Stimulated activated CD8-positive, alpha-beta memory T cell treated with anti-CD3 and anti-CD28 coated beads, Interleukin-15, amount 100 ng/mL, for 24 hours (primary cell): ENCODE measurements at regions not wholly inside any gene's neighbourhood (a gene's known extent, or its start where the extent isn't known, plus 50 kb on each side); places are given as distances from the start of the nearest gene placed in this dataset.

ENCODE experiments used
- DNase-seq: peaks from one replicate; pipeline ENCODE4 v3.0.0-alpha.2; 2020; ENCODE audit warnings: low read depth

DNA sequence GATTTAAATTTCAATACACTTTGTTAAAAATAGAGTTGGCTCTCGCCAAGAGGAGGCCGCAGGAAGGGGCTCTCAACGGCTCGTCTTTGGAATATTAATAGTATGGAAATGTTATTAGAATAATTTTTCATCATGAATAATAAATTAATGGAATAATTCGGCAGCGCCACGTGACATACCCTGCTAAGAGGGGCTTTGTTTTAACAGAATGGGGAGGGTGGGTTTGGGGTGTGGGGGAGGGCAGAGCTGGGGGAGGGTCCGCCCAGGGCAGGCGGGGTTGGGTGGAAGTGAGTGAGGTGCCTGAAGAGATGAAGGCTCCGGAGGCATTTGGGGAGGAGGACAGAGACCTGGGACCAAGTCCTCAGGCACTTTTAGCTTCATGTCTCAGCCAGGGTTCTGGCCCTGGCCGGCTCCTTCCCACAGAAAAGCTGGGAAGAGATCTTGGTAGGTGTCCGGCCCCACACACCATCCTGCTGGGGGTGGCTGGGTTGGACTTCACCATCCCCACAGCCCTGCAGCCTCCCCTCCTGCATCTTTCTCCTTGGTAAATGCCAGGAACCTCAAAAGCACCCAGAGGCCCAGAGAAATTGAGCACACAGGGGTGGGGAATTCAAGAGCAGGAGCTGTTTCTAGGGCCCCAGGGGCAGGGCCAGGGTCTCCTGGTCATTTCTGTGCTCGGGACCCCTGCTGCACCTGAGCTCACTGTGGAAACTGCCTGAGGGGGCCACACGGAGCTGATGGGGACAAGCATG is 93.6 kb upstream of the BHLHE23 start:
- DNase-seq, result no peak

- no peak for DNase-seq
Observed at GRCh38 chr20:63099456-63100173, 92.9 kb upstream of the BHLHE23 start.

DNA sequence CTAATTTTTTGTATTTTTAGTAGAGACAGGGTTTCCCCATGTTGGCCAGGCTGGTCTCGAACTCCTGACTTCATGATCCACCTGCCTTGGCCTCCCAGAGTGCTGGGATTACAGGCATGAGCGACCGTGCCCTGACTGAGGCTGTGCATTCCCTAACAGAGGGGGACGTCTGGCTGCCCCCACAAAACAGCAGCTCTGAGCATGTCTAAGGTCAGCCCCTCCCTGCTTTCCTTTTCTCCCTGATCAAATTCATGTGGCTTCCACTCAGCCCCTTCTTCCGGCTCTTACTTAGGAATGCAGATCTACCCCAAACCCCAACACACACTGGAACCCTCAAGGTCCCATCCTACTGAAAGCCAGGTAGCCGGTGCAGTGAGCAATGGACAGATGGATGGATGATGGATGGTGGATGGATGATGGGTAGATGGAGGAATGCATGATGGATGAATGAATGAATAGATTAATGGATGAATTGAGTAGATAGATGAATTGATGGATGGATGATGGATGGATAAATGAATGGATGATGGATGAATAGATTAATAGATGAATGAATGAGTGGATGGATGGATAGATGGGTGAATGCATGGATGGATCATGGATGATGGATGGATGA is 91.5 kb upstream of the BHLHE23 start:
- no peak for DNase-seq

DNA sequence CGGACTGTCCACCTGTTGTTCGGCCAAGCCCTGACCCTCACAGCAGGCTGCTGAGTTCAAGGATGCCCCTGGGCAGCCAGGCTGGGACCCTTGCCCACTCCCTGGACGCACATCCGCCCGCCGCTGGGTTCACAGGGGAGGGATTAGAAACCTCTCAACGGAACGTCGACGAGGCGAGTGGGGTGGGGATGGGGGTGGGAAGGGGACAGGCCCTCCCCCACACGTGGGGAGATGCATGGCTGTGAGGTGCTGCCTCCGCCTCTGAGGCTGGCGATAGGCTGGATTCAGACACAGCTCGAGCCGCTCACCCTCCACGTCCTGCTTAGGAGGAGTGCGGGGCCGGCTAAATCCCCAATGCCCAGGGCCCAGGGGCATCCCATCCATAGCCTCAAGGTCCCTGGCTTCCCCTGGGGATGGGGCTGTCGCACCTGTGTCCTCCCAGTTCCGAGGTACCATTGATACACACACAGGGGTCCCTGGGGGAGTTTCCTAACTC is 90.6 kb upstream of the BHLHE23 start:
- DNase-seq, result no peak

DNA sequence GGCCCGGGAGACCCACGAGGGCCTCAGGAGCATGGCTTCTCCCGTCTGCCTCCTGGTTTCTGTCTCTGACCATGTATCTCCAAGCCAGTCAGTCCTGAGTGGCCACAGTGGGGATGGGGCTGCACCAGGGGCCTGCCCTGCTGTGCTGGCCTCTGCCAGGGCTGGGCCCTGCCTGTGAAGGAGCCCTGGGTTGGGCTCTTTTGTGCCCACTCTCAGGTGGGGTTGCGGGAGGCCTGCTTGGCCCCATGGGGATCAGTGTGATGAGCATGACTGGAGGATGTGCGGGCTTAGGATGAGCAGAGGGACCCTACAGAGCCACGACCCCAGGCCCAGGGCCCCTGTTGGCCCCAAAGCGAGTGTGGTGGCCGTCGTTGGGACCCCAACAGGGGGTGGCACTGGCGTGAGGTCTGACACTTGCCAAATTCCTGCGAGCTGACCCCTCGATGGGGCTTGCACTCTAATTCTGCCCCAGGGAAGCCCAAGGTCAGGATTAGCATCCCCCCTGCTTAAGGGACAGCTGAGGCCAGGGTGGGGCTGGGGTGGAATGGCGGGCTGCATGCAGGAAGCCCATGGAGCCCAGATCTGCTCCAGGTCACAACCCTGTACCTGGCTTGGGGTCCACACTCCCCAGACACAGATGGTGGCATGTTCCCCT is 90.0 kb upstream of the BHLHE23 start:
- DNase-seq, result no peak

DNA sequence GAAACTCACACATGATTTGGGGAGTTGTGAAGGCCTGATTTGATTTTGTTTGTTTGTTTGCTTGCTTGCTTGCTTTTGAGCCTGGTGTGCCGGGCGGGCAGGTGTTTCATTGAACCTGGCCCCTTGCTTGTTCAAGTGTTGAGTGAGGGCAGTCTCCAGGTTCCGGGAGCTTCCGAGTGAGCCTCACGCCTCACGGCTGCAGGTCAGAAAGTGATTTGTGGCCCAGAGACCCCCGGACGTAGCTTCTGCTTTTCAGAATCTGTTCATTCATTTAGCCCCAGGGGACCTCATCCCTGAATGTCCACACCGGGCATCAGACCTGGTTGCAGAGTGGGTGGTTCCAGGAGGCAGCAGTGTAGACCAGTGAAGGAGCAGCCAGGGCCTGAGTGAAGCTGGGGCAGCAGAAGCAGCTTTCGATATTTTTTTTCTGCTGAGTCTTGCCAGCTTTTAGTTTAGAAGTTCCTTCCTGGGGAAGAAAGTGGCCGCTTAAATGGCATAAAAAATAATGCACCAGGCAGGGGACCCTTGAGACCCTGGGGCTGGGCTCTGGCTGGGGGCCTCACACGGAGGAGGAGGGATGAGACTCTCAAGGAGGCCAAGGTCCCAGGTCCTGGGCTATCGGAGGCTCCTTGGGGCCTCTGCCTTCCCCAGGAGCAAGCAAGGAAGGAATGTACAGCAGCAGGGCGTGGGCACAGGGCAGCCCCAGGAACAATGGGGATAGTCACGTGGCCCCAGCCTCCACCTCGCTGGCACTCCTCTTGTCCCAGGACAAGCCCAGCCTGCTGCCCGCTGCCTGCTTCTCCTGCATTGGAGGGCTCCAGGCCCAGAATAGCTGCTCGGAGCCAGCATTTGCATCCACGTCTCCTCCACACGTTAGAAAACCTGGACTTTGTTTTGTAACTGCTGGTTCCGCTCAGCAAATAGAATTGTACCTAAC is 89.2 kb upstream of the BHLHE23 start:
- no peak for DNase-seq

GRCh38 chr20:63094767-63095499 is 88.2 kb upstream of the BHLHE23 start:
- DNase-seq, result no peak

DNA sequence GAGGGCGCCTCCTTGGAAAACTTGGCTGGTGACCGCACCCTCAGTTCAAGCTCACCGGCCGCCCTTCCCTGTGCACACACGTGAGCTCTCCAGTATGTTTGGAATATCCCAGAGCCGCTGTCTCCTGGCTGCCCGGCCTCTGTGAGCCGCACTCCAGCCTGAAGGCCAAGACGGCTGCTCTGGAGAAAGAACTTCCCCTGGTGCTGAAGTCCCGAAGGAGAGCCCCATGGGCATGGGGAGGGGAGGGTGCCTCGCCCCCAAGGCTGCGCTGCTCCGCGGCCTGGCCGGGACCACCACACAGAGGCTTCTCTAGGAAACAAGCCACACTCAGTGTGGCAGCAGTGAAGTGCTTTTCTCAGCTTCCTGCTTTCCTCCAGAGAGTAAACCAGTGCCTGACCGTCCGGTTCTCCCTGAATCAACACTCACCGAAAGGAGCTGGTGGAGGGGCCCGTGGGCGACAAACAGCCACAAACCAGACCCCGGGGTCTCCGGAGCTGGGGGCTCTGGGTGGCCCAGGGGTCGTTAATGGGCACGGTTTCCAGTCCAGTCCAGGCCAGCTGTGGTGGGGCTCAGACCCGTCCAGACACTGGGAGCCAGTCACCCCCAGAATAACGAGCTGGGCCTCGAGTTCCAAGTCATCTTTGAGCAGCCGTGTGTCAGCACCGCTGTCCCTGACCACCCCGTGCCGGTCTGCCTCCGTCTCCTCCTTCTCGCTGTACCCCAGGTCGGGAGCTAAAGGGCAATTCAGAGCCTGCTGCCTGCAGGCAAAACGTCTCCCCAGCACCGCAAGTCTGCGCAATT is 87.4 kb upstream of the BHLHE23 start:
- no peak for DNase-seq

DNA sequence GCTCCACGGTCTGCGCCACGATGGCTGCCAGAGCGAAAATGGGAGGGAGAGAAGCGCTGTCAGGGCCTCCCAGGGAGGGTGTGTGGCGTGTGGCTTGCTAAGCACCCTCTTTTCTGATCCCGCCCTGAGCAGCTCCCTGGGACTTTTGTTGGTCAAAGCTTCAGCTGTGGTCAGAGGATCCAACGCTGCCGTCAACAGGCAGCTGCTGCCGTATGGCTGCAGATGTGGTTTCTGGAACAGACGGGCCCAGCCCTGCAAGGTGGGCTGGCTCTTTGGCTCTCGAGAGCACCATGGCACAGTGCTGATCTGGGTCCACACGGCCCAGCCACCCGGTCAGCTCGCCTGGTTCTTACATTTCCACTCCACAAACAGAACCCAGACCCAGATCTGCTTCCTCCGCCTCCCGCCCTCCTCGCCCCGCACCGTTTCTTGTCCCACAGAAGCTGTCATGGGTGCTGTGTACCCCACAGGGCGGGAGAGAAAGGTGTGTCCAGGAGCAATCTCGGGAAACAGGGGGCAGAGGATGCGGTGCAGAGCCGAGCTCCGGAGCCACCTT is 86.0 kb upstream of the BHLHE23 start:
- DNase-seq, result no peak

DNA sequence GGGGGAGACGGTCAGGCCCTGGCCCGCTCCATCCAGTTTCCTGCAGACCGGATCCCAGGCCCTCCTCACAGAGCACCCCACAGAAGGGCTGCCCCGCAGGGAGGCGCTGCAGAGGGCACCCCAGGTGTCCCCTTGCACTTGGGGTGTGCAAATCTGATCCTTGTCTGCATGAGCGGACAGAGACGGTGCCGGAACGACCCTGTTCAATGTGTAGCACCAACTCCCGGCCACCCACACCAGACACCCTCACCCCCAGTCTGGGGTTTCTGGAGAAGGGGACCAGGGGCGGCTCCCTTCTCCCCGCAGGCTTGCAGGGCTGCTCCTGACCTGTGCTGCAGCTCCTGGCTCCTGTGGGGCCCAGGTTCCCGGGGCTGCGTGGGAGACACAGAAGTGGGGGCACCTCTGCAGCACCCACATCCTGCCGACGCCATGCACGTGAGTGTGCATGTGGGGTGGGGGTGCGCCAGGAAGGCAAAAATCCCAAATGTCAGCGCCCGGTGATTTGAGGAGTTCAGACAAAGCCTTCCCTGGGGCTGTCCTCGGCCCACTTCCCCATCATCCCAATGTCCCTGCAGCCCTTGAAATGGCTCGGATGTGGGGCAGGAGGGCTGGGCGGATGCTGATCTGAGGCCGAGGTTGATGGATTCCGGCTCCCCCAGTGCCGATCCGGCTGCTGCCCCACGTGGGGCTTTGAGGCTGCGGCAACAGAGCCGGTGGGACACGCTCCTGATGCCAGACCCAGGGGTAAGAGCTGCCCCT is 85.3 kb upstream of the BHLHE23 start:
- DNase-seq, result no peak

DNA sequence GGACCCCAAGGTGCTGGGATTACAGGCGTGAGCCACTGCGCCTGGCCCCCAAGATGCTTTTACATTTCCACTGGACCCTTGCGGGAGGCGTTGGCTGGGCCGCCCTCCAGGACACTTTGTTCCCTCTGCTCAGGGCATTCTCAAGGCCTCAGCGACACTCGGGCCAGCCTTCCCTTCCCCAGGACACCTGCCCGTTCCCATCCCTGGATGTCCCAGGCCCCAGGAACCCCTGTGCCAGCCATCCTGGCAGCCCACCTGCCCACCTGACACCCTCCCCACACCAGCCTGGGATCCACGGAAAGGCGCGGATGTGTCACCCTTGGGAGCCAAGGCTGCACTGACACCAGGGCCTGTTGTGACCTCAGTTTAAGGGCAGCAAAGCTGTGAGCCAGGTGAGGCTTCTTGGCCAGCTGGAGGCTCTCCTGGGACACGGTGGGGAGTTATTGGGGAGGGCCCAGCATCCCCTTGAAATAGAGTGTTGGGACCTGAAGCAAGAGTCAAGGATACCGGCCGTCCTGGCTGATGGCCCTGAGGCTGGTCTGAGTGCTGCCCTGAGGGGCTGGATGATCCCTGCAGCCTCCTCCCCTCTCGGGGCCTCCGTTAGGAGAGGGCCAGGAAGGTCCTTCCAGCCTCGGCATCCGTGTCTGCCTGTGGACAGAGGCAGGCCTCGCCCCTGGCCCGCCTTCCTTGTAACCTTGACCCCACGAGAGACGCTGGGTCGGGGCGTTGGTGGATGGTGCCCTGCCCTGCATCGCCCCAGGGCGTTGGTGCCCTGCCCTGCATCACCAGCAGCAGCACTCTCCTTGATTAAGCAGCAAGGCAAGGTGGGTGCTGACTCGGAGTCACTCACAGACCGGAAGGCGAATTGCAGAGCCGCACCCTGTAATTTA is 84.2 kb upstream of the BHLHE23 start:
- DNase-seq, result no peak

DNA sequence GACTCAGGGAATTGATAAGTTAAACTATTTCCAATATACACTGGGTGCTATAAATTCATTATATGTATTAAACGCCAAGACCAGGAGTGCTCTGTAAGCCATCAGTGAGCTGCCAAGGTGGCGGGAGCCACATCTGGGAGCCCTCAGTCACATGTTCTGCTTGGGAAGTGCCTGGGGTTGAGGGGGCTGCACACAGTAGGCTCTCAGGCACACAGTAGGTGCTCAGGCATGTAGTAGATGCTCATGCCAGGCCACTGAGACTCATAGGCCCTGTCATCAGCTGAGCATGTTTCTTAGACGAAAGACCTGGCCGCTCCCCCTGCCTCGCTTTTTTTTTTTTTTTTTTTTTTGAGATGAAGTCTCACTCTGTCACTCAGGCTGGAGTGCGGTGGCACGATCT is 83.3 kb upstream of the BHLHE23 start:
- no peak for DNase-seq

DNA sequence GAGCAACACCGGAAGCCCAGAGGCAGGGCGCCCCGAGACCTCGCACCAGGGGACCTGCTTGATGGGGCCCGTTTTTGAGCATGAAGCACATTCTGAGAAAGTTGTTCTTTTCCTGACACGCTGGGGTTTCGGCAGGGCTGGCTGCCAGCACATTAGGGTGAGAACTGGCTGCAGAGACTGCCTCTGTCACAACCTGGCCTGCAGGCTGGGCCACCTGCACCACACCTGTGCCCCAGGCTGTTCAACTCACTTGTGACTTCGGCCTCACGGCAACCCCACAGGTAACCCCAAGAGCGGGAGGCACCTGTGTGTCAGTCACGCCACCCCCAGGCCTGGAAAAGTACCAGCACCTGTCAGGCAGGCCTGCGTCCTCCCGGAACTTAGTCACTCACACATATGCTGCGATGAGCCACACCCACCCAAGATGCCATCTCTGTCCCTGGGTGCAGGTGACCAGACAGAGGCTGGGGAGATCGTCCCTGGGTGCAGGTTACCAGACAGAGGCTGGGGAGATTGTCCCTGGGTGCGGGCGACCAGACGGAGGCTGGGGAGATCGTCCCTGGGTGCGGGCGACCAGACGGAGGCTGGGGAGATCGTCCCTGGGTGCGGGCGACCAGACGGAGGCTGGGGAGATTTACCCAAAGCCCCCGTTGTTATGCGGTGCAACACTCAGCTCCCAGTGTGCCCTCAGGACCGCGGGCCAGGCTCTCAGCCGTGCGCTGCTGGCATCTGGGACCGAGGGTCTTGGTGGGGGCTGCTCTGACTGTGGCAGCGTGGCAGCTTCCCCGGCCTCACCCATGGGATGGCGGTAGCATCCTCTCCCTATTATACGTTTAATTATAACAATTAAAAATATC is 82.5 kb upstream of the BHLHE23 start:
- DNase-seq, result no peak

- no peak for DNase-seq
Observed at GRCh38 chr20:63087872-63088680, 81.3 kb upstream of the BHLHE23 start.

- DNase-seq, result no peak
Observed at GRCh38 chr20:63087236-63087871, 80.6 kb upstream of the BHLHE23 start.
